Endothelial cell of umbilical vein (primary cell): ENCODE measurements at regions not wholly inside any gene's neighbourhood (a gene's known extent, or its start where the extent isn't known, plus 50 kb on each side); places are given as distances from the start of the nearest gene placed in this dataset.

Experiments
- BruUV-seq: library from RNA; stranded (reverse); fragments of 400-500 nt; replicated peaks from 2 replicates; lab custom pipeline; 2021; lab: Mats Ljungman, UMichigan
- CTCF ChIA-PET: fragments of 300-600, 350-600 bp; sonication (Branson Sonifier 250); formaldehyde crosslinking; loops from one replicate; lab custom pipeline; 2021; ENCODE audit warnings: antibody characterized with exemption, inconsistent platforms; lab: Charles Lee
- POLR2A ChIA-PET: fragments of 300-600, 350-600 bp; sonication (Branson Sonifier 250); formaldehyde crosslinking; loops from one replicate; lab custom pipeline; 2021; ENCODE audit warnings: antibody characterized with exemption, inconsistent platforms; lab: Charles Lee
- DNase-seq: peaks from one replicate; pipeline ENCODE4 v3.0.0-alpha.2; 2011; ENCODE audit warnings: low read depth, low spot score
- FAIRE-seq: peaks from 2 replicates; lab custom pipeline; 2011; peaks lifted over from hg19 to GRCh38; lab: Jason Lieb, UNC
- H2AFZ ChIP-seq: 2 replicates; pipeline ENCODE4 v1.6.0; 2012; ENCODE audit warnings: low read depth, low read length, control low read depth, inconsistent platforms
- H3K27ac ChIP-seq: 2 replicates; pipeline ENCODE4 v1.5.1; 2011; ENCODE audit warnings: low read depth, mild to moderate bottlenecking, control low read depth, low read length, moderate library complexity; ENCODE audit not compliant: insufficient read depth
- H3K27me3 ChIP-seq, 2 experiments: 2 replicates each; pipeline versions ENCODE4 v1.6.0 to v1.6.1; 2011; ENCODE audit warnings: low read length in 2 of 2, mixed read lengths in 1 of 2; ENCODE audit not compliant: control insufficient read depth in 2 of 2, insufficient read depth in 2 of 2
- H3K36me3 ChIP-seq, 2 experiments: 2 replicates in 1 of 2; 3 replicates in 1 of 2; pipeline ENCODE4 v1.5.1; 2011; ENCODE audit warnings: low read length in 2 of 2, mild to moderate bottlenecking in 1 of 2, moderate library complexity in 1 of 2; ENCODE audit not compliant: control insufficient read depth in 2 of 2, insufficient read depth in 2 of 2; ENCODE audit errors: extremely low read depth in 1 of 2
- H3K4me1 ChIP-seq: 3 replicates; pipeline ENCODE4 v1.5.1; 2011; ENCODE audit warnings: mild to moderate bottlenecking, low read length; ENCODE audit not compliant: control insufficient read depth, insufficient read depth; ENCODE audit errors: extremely low read depth
- H3K4me2 ChIP-seq: 2 replicates; pipeline ENCODE4 v1.6.1; 2011; ENCODE audit warnings: low read length, control low read depth, mixed read lengths; ENCODE audit not compliant: insufficient read depth
- H3K4me3 ChIP-seq, 3 experiments: fragments of 200-600 bp in 1 of 3; sonication (generic), shearing (Covaris generic) in 1 of 3; replicated peaks in 1 of 3; 2 replicates each; pipeline ENCODE4 v1.5.1; 2011 to 2016; ENCODE audit warnings: control low read depth in 3 of 3, low read length in 3 of 3, mild to moderate bottlenecking in 2 of 3, inconsistent platforms in 1 of 3, low read depth in 1 of 3, moderate library complexity in 1 of 3; ENCODE audit not compliant: insufficient read depth in 1 of 3
- H3K79me2 ChIP-seq: 2 replicates; pipeline ENCODE4 v1.6.0; 2012; ENCODE audit warnings: low read length, inconsistent platforms; ENCODE audit not compliant: control insufficient read depth, insufficient read depth
- H3K9ac ChIP-seq: replicated peaks from 2 replicates; pipeline ENCODE3; 2011; ENCODE audit warnings: low read length, control low read depth; ENCODE audit not compliant: insufficient read depth; ENCODE audit errors: extremely low read depth
- H3K9me1 ChIP-seq: replicated peaks from 3 replicates; pipeline ENCODE4 v1.6.0; 2011; ENCODE audit warnings: mild to moderate bottlenecking, low read length; ENCODE audit not compliant: control insufficient read depth, insufficient read depth; ENCODE audit errors: extremely low read depth
- H3K9me3 ChIP-seq: replicated peaks from 2 replicates; pipeline ENCODE4 v1.5.1; 2012; ENCODE audit warnings: low read length, inconsistent platforms; ENCODE audit not compliant: control insufficient read depth, insufficient read depth
- H4K20me1 ChIP-seq: replicated peaks from 2 replicates; pipeline ENCODE3; 2011; ENCODE audit warnings: mild to moderate bottlenecking, low read length; ENCODE audit not compliant: control insufficient read depth, insufficient read depth; ENCODE audit errors: extremely low read depth
- EZH2 ChIP-seq: IDR thresholded peaks from 2 replicates; pipeline ENCODE4 v1.6.1; 2012; ENCODE audit warnings: borderline replicate concordance, low read depth, mild to moderate bottlenecking, moderate library complexity, low read length, inconsistent platforms; ENCODE audit not compliant: severe bottlenecking
- FOS ChIP-seq: IDR thresholded peaks from 2 replicates; pipeline ENCODE4 v1.6.1; 2011; ENCODE audit warnings: mild to moderate bottlenecking, low read length, moderate library complexity, borderline replicate concordance; ENCODE audit not compliant: insufficient read depth
- GATA2 ChIP-seq: IDR thresholded peaks from 2 replicates; pipeline ENCODE4 v1.7.0; 2011; ENCODE audit warnings: low read depth, mild to moderate bottlenecking, moderate library complexity, mixed read lengths, low read length; ENCODE audit not compliant: insufficient read length, insufficient read depth
- JUN ChIP-seq: IDR thresholded peaks from 2 replicates; pipeline ENCODE4 v1.6.1; 2011; ENCODE audit warnings: borderline replicate concordance, low read depth; ENCODE audit not compliant: insufficient read length, insufficient read depth
- MAX ChIP-seq: IDR thresholded peaks from 2 replicates; pipeline ENCODE4 v1.6.1; 2011; ENCODE audit not compliant: insufficient read depth, insufficient read length
- MYC ChIP-seq: IDR thresholded peaks from one replicate; pipeline ENCODE4 v1.6.1; 2011; ENCODE audit warnings: mild to moderate bottlenecking, low read depth, low read length
- POLR2A ChIP-seq: IDR thresholded peaks from 2 replicates; pipeline ENCODE4 v1.6.1; 2012; ENCODE audit warnings: low read depth, mild to moderate bottlenecking, control low read depth, low read length
- POLR2AphosphoS5 ChIP-seq: IDR thresholded peaks from 2 replicates; pipeline ENCODE4 v1.6.1; 2012; ENCODE audit warnings: low read depth, mild to moderate bottlenecking, control low read depth, low read length, moderate library complexity; ENCODE audit not compliant: insufficient read depth
- dilution Hi-C: fragments of 300-500 bp; cut with MboI; formaldehyde crosslinking; loops from one replicate; pipeline ENCODE4 v1.15.0; 2019; ENCODE audit warnings: low sequenced_read_pairs; ENCODE audit not compliant: extremely low pct_ligation_motif_present
- intact Hi-C: fragments of 100-400 bp; cut with micrococcal nuclease; formaldehyde crosslinking; loops from one replicate; pipeline ENCODE4 v1.10.0; 2022
- TF ChIP-seq, protein P1 (sequence below), 2 donors: IDR thresholded peaks; 1 replicate in 1 of 2; 2 replicates in 1 of 2; pipeline ENCODE4 v1.5.1; 2011; ENCODE audit warnings: low read length in 2 of 2, mild to moderate bottlenecking in 2 of 2, moderate library complexity in 2 of 2, control low read depth in 1 of 2, inconsistent platforms in 1 of 2, low read depth in 1 of 2; ENCODE audit not compliant: insufficient read depth in 1 of 2; ENCODE audit errors: extremely low read depth in 1 of 2

DNA sequence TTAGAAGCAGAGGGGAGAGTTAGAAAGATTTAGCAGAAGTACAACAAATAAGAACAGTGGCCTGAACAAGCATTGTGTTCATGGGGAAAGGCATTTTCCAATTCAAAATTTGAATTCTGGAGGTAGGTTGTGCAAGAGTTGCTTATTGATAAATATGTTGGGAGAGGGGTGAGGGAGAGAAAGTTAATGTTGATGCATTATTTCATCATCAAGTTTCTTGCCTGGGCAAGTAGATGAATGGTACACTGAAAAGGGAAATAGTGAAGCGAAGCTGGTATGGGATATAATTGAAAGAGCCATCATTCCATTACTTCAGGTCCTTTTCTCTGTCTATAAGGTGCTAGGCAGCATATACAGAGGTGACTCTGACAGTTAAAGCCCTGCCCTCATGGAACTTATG, 288.9 kb upstream of the GBE1 start:
- H3K9me3 ChIP-seq: no peaks in the 10 kb centered on the region

More for the DNA sequence above, 288.9 kb upstream of the GBE1 start:
- ChIA-PET POLR2A (no interaction called here), CTCF (no interaction called here)
- no peak overlapping the region for H3K4me3 ChIP-seq
- dilution Hi-C loops (no loop called here), intact Hi-C loops (no loop called here)
- no peak overlapping the region for H3K27ac ChIP-seq
- no peaks in the 10 kb centered on the region for H3K79me2 ChIP-seq
- no peak overlapping the region for H2AFZ ChIP-seq
- H3K36me3 ChIP-seq: no peaks in the 10 kb centered on the region
- H3K4me2 ChIP-seq: no peak overlapping the region
- H3K27me3 ChIP-seq: no peaks in the 10 kb centered on the region
- FAIRE-seq (no peak), DNase-seq (no peak)
- H3K9me1 ChIP-seq: no peaks in the 10 kb centered on the region
- no peaks in the 10 kb centered on the region for H4K20me1 ChIP-seq
- TF ChIP-seq JUN (no peak), POLR2A (no peak), FOS (no peak), MAX (no peak), MYC (no peak), POLR2AphosphoS5 (no peak), EZH2 (no peak), GATA2 (no peak)
- TF ChIP-seq, protein P1, sequence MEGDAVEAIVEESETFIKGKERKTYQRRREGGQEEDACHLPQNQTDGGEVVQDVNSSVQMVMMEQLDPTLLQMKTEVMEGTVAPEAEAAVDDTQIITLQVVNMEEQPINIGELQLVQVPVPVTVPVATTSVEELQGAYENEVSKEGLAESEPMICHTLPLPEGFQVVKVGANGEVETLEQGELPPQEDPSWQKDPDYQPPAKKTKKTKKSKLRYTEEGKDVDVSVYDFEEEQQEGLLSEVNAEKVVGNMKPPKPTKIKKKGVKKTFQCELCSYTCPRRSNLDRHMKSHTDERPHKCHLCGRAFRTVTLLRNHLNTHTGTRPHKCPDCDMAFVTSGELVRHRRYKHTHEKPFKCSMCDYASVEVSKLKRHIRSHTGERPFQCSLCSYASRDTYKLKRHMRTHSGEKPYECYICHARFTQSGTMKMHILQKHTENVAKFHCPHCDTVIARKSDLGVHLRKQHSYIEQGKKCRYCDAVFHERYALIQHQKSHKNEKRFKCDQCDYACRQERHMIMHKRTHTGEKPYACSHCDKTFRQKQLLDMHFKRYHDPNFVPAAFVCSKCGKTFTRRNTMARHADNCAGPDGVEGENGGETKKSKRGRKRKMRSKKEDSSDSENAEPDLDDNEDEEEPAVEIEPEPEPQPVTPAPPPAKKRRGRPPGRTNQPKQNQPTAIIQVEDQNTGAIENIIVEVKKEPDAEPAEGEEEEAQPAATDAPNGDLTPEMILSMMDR (IDR thresholded peaks at IDR 0.05; ENCODE audit: extremely low read depth in 1 of 2, insufficient read depth in 1 of 2, low read depth in 1 of 2, low read length in 2 of 2): no peak
- H3K4me1 ChIP-seq: no peaks in the 10 kb centered on the region
- H3K9ac ChIP-seq: no peak overlapping the region
- BruUV-seq: no TSS peak
